ENCODE measurements at regions not wholly inside any gene's neighbourhood (a gene's known extent, or its start where the extent isn't known, plus 50 kb on each side); places are given as distances from the start of the nearest gene placed in this dataset.

- Histone ChIP-seq H3K9me3 (replicated peaks; ENCODE audit: control insufficient read depth, insufficient read depth, low read depth, low read length) (no peaks in the 10 kb centered on the region; the same call in 1 of the 2 replicates), H3K27ac (ENCODE audit: extremely low read depth, low read depth, low read length) (no peak overlapping the region), H4K20me1 (replicated peaks; ENCODE audit: control insufficient read depth, insufficient read depth, low read length) (no peaks in the 10 kb centered on the region), H3K36me3 (ENCODE audit: control insufficient read depth, insufficient read depth, low read length) (no peaks in the 10 kb centered on the region), H3K4me2 (ENCODE audit: insufficient read depth, low read length) (no peak overlapping the region), H3K27me3 (ENCODE audit: control insufficient read depth in 2 of 2, insufficient read depth in 2 of 2, low read length in 2 of 2) (no peaks in the 10 kb centered on the region), H3K4me3 (no peak overlapping the region), H3K79me2 (ENCODE audit: control insufficient read depth, insufficient read depth, low read length) (no peaks in the 10 kb centered on the region), H3K4me1 (replicated peaks in 1 of 2; ENCODE audit: control insufficient read depth in 2 of 2, insufficient read depth in 2 of 2, low read length in 2 of 2) (no peaks in the 10 kb centered on the region), H3K9ac (ENCODE audit: insufficient read depth in 1 of 2, low read depth in 2 of 2, low read length in 2 of 2) (no peak overlapping the region), H3K9me1 (ENCODE audit: control insufficient read depth, insufficient read depth, low read length) (no peaks in the 10 kb centered on the region), H2AFZ (ENCODE audit: low read depth, low read length) (no peak overlapping the region)
- 2% methylated on average over 3 of the region's 3 CpGs for WGBS (ENCODE audit: insufficient coverage, low coverage, missing lambda C conversion rate)
- CTCF ChIA-PET (ENCODE audit: low intra/inter-chr PET ratio): no interaction called here
- FAIRE-seq (no peak), DNase-seq (ENCODE audit: extremely low read depth in 1 of 4, low spot score in 3 of 4) (no peak), ATAC-seq (no peak)
- BruUV-seq (replicated peaks): no TSS peak
- TF ChIP-seq ZNF77 (CRISPR knock-in tag; IDR thresholded peaks at IDR 0.05) (no peak), SRSF7 (optimal IDR thresholded peaks at IDR 0.05; ENCODE audit: low read depth, low read length) (no peak), ZBTB26 (CRISPR knock-in tag; IDR thresholded peaks at IDR 0.05) (no peak), ZNF707 (CRISPR knock-in tag; conservative IDR thresholded peaks at IDR 0.05) (no peak), E2F8 (IDR thresholded peaks at IDR 0.05; ENCODE audit: low read depth, partially characterized antibody) (no peak), CXXC5 (CRISPR knock-in tag; IDR thresholded peaks at IDR 0.05) (no peak), PCBP1 (IDR thresholded peaks at IDR 0.05; ENCODE audit: low read depth, low read length, poor library complexity, severe bottlenecking) (no peak), KAT7 (CRISPR knock-in tag; IDR thresholded peaks at IDR 0.05; ENCODE audit: borderline replicate concordance) (no peak), ATF3 (IDR thresholded peaks at IDR 0.05) (no peak), ATF3 (CRISPR knock-in tag; conservative IDR thresholded peaks at IDR 0.05) (no peak), MTA2 (IDR thresholded peaks at IDR 0.05; ENCODE audit: low read depth) (no peak), ELF1 (tag; IDR thresholded peaks at IDR 0.05) (no peak)
- POLR2A ChIA-PET: no interaction called here
- intact Hi-C loops (cut with micrococcal nuclease) (no loop called here), in situ Hi-C loops (cut with MboI) (no loop called here)
Observed at GRCh38 chr5:33041586-33041985, 330.5 kb downstream of the NPR3 start.
